ENCODE measurements at regions not wholly inside any gene's neighbourhood (a gene's known extent, or its start where the extent isn't known, plus 50 kb on each side); places are given as distances from the start of the nearest gene placed in this dataset.

- no peak for TF ChIP-seq CTCF (IDR thresholded peaks at IDR 0.05)
- Mint-ChIP-seq H3K9me3 (no peaks in the 10 kb centered on the region), H3K4me3 (no peak overlapping the region), H3K4me1 (peaks cover 0 to 6% of the 10 kb centered on the region in 2 donors), H3K27me3 (ENCODE audit: low read depth in 2 of 2) (peaks cover 2 to 7% of the 10 kb centered on the region in 2 donors), H3K36me3 (no peaks in the 10 kb centered on the region), H3K27ac (no peak overlapping the region)
- Histone ChIP-seq H3K4me3 (ENCODE audit: low read length) (no peak overlapping the region), H3K27ac (ENCODE audit: low read length) (no peak overlapping the region), H3K27me3 (ENCODE audit: control insufficient read depth, insufficient read depth, low read length) (no peaks in the 10 kb centered on the region), H3K36me3 (ENCODE audit: control insufficient read depth, insufficient read depth, low read length) (no peaks in the 10 kb centered on the region), H3K4me1 (ENCODE audit: control insufficient read depth, insufficient read depth, low read length) (no peaks in the 10 kb centered on the region), H3K9me3 (ENCODE audit: control insufficient read depth, insufficient read depth, low read length) (peaks cover 2% of the 10 kb centered on the region)
- 92% methylated on average over 2 of the region's 3 CpGs for WGBS (ENCODE audit: insufficient coverage)
- intact Hi-C loops (cut with micrococcal nuclease), result no loop called here
- no peak for DNase-seq
- no peak for ATAC-seq
Measured at GRCh38 chr11:110921742-110922521, 209.7 kb upstream of the ARHGAP20 start.

GRCh38 chr11:110919241-110919922, 207.1 kb upstream of the ARHGAP20 start:
- no peaks in the 10 kb centered on the region for H3K36me3 ChIP-seq (ENCODE audit: control insufficient read depth, insufficient read depth, low read length)
- H3K36me3 Mint-ChIP-seq, result no peaks in the 10 kb centered on the region
- H3K27me3 ChIP-seq (ENCODE audit: control insufficient read depth, insufficient read depth, low read length), result no peaks in the 10 kb centered on the region
- no peak overlapping the region for H3K4me3 Mint-ChIP-seq
- H3K4me3 ChIP-seq (ENCODE audit: low read length), result no peak overlapping the region
- H3K27me3 Mint-ChIP-seq (ENCODE audit: low read depth in 2 of 2), result peaks cover 2 to 7% of the 10 kb centered on the region in 2 donors
- TF ChIP-seq CTCF (IDR thresholded peaks at IDR 0.05), result no peak
- H3K9me3 ChIP-seq (ENCODE audit: control insufficient read depth, insufficient read depth, low read length), result peaks cover 2% of the 10 kb centered on the region
- DNase-seq (no peak), ATAC-seq (no peak)
- 38% methylated on average over 4 of the region's 4 CpGs for WGBS (ENCODE audit: insufficient coverage)
- no peaks in the 10 kb centered on the region for H3K4me1 ChIP-seq (ENCODE audit: control insufficient read depth, insufficient read depth, low read length)
- H3K9me3 Mint-ChIP-seq, result no peaks in the 10 kb centered on the region
- H3K4me1 Mint-ChIP-seq, result peaks cover 0 to 6% of the 10 kb centered on the region in 2 donors
- H3K27ac Mint-ChIP-seq, result no peak overlapping the region
- H3K27ac ChIP-seq (ENCODE audit: low read length), result no peak overlapping the region
- intact Hi-C loops (cut with micrococcal nuclease), result no loop called here

GRCh38 chr11:110918351-110918750, 206.1 kb upstream of the ARHGAP20 start:
- no peak overlapping the region for H3K4me3 Mint-ChIP-seq
- no peak overlapping the region for H3K27ac Mint-ChIP-seq
- peaks cover 0 to 6% of the 10 kb centered on the region in 2 donors for H3K4me1 Mint-ChIP-seq
- no peak overlapping the region for H3K4me3 ChIP-seq (ENCODE audit: low read length)
- 86% methylated on average over 1 of the region's 1 CpG for WGBS (ENCODE audit: insufficient coverage)
- no peak for TF ChIP-seq CTCF (IDR thresholded peaks at IDR 0.05)
- DNase-seq, result no peak
- H3K9me3 ChIP-seq (ENCODE audit: control insufficient read depth, insufficient read depth, low read length), result peaks cover 2% of the 10 kb centered on the region
- no peaks in the 10 kb centered on the region for H3K9me3 Mint-ChIP-seq
- H3K27me3 ChIP-seq (ENCODE audit: control insufficient read depth, insufficient read depth, low read length), result no peaks in the 10 kb centered on the region
- H3K36me3 ChIP-seq (ENCODE audit: control insufficient read depth, insufficient read depth, low read length), result no peaks in the 10 kb centered on the region
- intact Hi-C loops (cut with micrococcal nuclease), result no loop called here
- H3K27me3 Mint-ChIP-seq (ENCODE audit: low read depth in 2 of 2), result peaks cover 2 to 7% of the 10 kb centered on the region in 2 donors
- peak in 1 of 3 donors; percentile 14 for ATAC-seq
- H3K27ac ChIP-seq (ENCODE audit: low read length), result no peak overlapping the region
- no peaks in the 10 kb centered on the region for H3K36me3 Mint-ChIP-seq
- no peaks in the 10 kb centered on the region for H3K4me1 ChIP-seq (ENCODE audit: control insufficient read depth, insufficient read depth, low read length)
